ENCODE measurements at regions not wholly inside any gene's neighbourhood (a gene's known extent, or its start where the extent isn't known, plus 50 kb on each side); places are given as distances from the start of the nearest gene placed in this dataset.
"Not testable (repeated sequence)": the region's sequence is repeated elsewhere in the genome, so short reads cannot be mapped to it uniquely, and the experiment has no call there.

DNA sequence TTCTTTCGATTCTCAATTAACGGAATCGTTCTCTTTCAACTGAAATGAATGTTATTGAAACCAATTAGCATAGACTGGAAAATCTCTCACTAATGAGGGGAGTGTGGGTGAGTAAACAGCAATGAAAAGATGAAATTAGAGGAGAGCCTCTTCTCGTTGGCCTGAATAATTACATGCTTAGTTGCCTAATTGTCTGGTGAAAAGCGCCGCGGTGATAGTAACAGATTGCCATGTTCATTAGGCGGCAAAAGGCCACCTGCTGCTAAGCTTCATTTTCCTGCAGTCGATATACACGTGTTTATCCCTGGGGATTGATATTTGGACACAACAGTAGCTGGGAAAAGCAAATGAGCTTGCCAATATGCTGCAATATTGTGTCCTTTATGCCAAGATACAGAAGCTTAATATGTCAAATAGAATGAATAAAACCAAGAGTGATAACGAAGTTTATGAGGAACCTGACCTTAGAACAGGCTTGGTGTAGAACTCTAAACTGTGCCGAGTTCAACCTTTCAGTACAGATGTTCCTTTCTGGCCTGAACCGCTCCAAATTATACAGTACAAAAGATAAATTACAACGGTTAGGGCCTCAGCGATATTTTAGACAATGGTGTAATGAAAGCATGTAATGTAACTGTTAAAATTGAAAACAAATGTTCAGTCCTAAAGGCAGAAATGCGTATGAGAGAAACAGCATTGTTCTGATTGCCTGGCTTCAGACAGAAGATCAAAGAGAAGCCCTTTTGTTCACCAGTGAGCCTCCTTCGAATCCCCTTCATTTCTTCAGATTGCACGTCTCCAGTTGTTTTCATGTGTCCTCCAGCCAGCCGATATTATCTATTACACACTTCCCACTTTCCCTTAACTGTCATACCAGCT, 185.2 kb downstream of the SHOX2 start:
- DNase-seq: no peak

DNA sequence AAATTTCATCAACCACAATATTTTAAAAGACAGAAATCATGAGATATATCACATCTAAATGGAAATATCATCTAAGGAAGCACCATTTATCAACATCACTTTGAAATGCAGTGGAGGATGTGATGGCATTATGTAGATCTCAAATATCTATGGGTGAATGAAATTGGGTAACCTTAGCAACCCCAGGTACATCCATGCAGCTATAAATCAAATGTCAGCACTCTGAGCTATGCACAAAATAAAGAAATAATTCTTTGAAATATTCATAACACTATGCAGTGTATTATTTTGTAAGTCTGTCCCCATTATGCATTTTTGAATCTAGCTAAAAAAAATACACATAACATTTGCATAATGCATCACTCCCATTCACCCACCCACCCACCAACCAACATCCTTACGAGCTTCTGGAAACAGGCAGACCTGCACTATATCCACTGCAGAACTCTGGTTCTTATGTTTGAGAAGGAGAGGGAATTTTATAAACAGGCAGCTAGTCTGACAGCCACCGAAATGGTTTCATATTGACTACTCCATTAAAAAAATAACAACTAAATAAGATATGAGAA, 186.8 kb downstream of the SHOX2 start:
- DNase-seq: no peak

DNA sequence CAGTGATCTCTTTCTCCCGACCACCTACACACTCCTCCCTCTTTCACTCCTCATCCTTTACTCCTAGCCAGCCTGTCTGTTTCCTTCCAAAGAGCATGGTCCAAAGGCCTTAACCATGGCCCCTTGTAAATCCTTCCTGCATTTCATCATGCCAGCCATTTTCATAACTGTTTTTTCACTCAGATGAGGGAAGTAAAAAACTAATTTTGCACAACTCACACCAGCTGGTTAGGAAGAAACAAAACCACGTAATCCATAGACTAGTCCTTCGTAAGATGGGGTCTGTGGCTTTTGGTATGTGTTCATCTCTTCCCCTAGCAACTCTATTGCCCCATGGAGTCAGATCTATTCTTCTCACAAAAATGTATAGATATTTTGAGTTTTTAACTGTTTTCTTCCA, 187.8 kb downstream of the SHOX2 start:
- peak in 1 of 3 donors; percentile 5 for DNase-seq

DNA sequence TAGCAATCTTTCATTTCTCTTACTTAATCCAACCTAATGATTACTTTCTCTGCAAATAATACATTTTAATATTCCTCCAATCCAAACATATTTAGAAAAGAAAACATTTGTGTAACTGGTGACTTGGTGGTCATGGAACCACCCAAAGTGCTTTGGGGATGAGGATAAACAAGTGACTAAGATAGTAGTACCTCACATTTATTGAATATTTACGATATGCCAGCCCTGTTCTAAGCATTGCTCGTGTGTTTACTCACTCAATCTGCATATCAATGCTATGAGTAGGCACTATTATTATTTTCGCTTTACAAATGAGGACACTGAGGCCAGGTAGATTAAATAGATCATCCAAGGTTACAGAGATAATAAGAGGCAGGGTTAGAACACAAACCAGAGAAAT, 189.5 kb downstream of the SHOX2 start:
- DNase-seq: no peak

DNA sequence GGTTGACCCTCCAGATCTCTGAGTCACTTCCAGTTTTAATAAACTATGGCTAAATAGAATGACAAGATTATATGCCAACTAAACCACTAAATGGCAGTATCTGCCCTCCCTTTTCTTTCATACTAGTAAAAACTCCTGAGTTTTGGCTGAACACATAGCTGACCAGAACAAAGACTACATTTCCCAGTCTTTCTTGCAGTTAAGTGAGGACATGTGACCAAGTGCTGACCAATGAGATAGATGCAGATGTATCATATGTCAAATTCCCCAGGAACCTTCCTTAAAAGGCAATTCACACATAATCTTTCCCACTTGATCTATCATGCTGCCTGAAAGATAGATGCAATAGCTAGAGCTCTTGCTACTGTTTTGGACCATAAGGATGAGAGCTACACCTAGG, 191.3 kb downstream of the SHOX2 start:
- no peak for DNase-seq

DNA sequence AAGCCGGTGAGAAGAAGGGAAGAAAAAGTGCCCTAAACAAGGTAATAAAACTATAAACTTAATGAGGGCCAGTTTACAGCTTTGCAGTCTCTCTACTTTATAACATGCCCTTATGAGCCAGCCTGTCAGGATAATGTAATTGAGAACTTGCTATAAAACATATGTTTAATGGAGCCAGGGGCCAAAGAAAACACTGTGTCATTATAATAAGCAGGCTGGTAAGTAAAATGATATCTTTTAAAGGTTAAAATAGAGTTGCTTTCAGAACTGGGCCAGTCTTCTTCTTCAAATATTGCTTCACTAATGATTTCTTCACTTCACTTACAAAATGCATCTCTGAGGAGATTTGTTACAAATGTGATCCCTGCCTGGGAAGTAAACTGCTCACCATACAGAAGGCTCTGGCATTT, 192.5 kb downstream of the SHOX2 start:
- no peak for DNase-seq

DNA sequence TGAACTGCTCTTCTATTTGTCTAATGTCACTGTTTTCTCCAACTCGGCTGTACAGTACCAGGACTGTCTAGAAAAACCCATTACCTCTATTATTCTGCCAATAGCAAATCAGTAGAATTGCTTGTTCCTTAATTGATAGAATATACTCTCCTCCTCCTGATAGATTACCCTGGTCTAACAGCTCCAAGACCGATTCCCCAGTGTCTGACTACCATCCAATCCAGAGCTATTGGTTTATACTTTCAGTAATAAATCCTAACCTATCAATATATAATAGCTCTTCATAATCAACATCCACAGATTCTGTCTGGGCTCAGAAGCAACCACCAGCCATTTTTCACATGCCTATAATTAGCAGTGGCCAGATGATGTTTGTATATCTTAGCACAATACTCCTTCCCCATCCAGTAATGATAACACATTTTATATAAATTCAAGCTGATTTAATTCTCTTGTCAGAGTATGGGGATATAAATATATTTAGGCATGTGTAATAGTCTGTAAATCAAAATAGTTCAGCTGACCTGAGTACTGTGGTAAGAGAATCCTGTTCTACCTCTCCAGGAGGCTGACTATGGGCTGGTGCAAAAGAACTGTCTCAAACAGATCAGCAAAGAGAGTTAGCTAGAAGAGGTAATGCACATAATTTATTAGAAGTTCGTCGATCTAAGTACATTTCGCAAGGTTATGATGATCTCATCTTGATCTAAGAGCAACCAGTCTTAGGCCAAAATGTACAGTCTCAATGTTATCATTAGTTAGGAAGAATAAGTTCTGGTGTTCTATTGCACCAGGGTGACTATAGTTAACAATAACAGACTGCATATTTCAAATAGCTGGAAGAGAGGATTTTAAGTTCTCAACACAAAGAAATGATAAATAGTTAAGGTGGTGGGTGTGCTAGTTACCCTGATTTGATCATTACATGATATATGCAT, 193.4 kb downstream of the SHOX2 start:
- no peak for DNase-seq

DNA sequence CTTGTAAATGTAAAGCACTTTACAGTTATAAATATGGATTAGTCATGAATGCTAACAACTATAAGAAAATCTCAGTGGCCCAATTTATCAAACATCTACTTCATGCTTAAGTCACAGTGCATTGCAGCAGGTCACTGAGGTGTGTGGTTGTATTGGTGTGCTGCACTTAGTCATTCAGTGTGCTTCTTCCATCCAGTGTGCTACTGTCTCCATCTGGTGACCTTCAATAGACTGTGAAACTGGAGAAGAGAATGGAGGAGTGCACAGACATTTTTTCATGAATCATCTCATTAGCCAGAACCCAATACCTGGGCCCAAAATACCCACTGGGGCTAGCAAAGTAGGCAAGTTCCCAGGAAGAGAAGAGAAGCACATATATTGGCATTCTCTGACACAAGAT, 199.6 kb downstream of the SHOX2 start:
- DNase-seq: no peak

DNA sequence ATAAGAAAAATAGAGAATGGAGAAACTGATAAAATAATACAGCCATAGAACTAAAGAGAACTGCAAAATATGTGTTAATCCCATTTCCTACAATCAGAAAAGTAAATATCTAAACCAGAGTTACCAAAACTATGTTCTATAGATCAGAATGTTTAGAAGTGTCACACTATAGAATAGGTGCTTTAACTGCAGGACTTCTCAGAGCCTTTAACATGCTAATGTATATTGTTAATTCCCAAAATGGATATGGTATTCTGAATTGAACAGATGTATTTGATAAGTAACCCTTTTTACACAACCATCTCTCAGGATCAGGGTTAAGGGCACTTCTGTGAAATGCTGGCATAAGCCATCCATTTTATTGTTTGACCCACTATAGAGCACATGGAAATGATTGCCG, 200.3 kb downstream of the SHOX2 start:
- no peak for DNase-seq

DNA sequence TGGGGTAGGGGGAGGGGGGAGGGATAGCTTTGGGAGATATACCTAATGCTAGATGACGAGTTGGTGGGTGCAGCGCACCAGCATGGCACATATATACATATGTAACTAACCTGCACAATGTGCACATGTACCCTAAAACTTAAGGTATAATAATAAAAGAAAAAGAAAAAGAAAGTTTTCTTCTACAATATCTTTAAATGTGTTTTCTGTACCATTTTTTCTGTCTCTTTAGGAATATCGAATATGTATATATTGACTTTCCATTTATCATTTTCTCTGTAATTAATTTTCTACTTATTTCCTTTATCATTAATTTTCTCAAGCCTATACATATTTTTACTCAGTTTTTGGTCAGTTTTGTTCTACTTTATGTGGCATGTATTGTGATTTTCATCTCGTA, 203.5 kb downstream of the SHOX2 start:
- not testable (repeated sequence) for DNase-seq

DNA sequence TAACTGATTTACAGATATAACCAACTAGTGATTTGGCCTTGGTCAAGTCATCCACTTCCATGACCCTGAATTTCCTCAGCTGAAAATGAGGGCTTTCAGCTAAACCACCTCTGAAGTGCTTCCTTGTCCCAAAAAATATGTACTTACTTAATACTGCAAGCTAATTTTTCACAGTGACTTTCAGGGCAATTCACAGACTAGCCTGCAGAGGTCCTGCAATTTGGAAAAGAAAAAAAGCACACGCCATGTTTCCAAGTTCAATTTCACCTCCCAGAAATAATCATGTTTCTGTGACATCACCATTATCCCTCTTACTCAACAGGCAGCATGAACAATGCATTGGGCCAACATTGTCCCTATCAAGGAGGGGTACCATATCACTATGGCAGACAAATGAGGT, 218.2 kb downstream of the SHOX2 start:
- DNase-seq: no peak

DNA sequence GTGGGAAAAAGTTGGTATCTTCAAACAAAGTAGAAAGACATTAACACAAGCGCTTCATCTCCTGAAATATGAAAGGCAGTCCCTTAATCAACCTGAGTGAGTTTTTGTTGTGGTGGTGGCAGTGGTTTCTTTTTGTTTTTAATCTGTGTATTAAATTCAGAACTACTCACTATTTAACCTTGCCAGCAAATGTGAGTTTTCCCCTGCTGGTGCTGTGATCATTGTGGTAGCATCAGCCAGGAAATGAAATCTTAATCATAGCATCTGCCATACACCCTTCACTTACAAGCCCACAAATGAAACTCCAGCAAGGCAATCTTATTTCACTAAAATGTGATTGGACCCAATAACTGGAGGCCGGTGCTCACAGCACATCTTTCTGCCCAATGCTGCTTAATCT, 229.7 kb downstream of the SHOX2 start:
- no peak for DNase-seq

DNA sequence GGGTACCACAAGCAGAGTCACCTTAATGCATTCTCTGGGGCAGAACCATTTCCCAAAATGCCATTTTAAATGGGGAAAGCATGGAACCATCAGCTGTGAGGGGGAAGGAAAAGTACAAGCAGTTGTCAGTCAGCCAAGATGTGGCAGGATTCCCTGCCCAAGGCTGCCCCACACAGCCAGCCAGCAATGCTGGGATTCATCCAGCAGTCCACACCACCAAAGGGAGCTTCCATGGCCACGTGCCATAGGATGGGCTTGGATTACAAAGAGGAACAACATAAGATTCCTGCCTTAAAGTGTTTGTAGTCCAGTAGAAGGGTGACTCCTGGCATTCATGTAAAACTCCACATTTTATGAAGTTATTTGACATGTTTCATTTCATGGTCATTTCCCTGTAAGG, 233.3 kb downstream of the SHOX2 start:
- no peak for DNase-seq

DNA sequence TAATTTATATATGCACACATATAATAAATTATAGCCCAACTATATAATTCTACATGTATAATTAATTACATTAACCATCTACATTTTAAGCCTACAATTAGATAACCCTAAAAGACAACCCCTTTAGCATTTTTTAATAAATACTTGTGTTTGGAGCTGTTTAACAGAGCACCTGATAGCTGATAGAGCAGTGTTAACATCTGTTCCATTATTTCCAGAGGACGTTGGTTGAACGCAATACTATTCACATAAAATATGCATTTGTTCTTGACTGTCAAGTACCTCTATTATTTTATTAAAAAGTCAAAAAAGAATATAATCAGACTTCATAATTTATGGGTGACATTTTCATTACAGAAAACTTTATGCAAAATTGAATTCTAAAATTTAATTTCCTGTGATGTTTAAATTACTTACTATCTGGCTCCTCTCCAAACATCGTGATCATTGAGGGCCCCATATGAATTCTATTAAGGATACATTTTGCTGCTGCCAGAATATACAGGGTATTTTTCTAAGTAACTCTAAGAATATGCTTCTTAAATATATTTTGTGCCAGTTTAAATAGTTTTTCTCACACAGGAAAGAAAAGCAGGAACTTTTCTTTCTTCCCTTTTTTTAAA, 234.3 kb downstream of the SHOX2 start:
- DNase-seq: no peak

DNA sequence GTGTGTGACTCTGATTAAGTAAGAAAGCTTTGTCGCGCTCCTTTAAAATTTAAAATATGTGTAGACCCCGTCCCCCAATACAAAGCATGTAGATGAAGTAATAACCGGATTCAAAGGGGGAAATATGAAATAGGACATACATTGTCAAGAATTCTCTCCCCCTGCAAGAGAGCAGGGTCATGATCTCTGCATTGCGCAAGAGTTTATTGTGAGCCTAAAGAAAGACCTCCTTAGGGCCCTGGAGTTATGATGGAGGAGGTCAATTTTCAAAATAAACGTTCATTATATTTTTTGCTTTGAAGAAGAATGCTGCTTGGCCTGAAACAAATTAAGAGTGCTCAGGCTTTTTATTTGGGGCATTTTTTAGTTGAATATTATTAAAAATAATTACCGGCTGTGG, 235.0 kb downstream of the SHOX2 start:
- no peak for DNase-seq

DNA sequence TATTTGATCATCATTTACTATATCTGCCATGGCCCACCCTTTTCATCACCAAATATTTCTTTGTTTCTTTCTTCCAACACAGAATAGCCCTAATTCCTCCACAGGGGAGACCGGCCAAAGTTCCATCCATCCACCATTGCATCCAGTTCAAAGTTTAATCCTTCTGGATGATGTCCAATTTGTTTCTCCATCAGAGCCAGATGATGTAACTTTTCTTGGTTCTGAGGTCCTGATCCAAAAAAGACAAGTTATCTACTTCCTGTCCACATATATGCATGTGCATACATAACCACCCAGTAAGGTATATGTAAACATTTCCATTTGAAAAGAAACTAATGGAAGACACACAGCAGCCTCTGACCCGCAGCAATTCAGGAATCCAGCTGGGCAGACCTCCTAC, 237.3 kb downstream of the SHOX2 start:
- no peak for DNase-seq

DNA sequence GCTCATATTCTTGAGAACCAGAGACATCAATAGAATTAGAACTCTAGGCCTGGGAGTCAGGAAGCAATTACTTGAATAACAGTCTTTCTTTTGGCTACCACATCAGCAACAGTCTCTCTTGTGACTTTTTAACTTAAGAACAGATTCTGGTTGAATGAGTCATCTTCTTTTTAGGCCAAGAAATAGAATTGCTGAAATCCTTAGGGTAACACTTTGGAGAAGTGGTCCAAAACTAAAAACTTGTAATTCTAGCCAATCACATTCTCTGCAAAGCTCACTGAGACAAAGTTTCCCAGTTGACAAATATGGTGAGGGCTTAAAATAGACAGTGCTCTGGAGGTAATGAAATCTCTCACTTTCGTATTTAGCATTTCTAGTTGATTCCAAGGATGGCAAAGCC, 238.0 kb downstream of the SHOX2 start:
- peak in 1 of 3 donors; percentile 1 for DNase-seq

DNA sequence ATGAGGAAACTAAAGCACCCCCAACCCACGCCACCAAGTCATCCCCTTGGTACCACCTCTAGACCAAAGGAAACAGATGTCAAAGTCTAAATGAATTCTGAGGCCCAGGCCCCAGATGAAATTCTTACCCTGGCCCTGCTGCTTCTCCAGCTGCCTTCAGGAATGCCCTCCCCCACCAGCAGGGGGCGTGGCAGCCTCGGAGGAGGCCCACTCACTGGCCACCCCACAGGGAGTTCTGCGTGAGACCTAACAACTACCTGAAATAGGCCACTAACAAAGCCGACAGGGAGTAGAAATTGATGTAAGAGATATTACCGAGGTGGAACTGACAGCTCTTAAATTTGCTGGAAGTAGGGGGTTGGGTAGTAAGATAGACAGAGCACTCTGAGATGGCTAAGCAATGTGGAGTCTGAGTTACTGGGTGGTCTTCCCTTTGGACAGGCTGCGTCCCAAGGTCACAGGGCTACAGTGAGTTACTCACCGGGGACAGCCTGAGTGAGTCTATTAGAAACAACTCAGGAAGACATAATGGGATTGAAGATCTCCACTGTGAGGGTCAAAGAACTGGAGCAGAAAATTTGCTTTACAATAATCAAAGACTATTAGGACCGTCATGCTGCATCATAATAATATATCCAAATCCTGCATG, 240.7 kb downstream of the SHOX2 start:
- peak; percentile 51 to 85 (median 71) for DNase-seq

DNA sequence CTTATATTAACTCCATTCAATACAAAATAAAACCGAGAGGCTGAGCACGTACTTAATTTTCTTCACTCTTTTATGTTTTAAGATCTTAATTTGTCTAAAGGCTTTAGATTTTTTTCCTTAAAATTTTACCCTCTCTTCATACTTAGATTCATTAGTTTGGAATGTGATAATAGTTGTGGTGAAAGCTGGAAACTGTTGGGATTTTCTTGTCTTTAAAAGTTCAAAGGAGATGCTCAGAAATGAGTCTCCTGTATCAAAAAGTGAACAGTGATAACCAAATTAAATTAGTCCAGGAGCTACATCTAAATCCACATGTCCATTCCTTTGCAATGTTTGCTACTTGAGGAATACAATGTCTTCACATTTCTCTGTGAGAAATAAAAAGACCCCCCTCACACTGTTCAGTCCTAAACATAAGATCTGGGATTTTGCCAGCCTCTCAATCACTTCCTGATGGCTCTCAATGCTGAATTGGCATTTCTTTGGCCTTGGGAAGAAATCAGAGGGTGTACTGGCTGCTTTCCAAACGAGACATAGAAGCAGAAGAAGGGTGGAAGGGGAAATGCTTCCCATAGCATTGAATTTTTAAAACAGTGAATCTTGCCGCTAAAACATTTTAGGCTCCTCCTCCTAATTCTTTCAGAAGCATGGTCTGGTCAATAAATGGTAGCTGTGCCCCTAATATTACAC, 245.0 kb downstream of the SHOX2 start:
- DNase-seq: no peak

DNA sequence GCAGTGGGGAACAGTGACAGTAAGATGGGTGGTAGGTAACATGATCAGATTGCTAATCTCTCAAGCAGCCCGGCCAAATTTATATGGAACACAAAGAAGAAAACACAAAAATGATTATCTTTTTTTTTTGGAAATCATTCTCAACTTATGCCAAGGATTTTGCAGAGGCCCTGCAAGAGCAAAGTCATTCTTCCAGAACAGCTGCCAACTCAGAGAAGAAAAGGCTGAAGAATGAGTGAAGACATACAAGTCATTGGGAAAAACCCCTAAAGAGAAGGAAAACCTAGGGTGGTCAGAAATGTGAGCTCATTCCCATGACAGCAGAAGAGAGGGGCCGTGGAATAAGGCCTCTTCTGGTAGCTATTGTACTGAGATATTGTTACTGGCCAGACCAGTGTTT, 246.7 kb downstream of the SHOX2 start:
- no peak for DNase-seq

DNA sequence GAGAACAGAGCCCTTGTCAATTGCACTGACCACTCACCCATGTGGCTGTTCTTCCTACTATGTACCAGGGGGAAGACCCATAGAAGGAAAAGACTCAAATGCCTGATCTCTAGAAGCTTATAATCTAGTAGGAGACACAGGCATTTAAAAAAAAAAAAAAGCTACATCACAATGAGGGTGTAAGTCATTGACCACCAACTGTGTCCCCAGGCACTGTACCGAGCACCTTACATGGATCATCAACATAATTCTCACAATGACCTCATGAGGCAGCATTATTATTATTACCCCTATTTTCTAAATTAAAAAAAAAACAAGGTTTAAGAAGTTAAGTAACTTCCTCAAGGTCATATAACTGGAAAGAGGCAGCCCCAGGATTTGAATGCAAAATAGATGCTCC, 247.4 kb downstream of the SHOX2 start:
- DNase-seq: no peak

DNA sequence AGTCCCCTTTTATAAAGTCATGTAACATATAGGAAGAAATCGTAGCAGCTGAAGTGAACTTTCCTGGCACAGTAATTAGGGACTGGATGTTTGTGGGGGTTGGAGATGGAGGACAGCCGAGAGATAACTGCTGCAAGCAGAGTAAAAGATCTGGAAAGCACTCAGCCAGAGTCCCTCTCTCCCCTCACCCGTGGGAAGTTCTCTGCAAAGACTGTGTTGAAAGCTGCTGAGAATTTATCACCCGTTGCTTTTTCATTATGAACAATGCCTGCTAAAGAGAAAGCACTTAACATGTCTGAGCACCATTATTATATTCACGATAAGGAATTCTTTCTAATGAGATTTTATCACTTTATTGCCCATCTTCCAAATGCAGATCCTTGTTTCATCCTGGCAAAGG, 248.8 kb downstream of the SHOX2 start:
- DNase-seq: no peak
